Esophagus muscularis mucosa (tissue), 4 donors: ENCODE measurements at regions not wholly inside any gene's neighbourhood (a gene's known extent, or its start where the extent isn't known, plus 50 kb on each side); places are given as distances from the start of the nearest gene placed in this dataset.

ENCODE experiments used
- DNase-seq: peaks from one replicate; pipeline ENCODE4 v3.0.0-alpha.2; 2017; ENCODE audit errors: extremely low spot score
- H3K27ac ChIP-seq, 4 donors: fragments of 200-600 bp; sonication (generic); replicated peaks in 1 of 4; 1 replicate in 3 of 4; 2 replicates in 1 of 4; pipeline ENCODE4 v1.5.1; 2016 to 2019; ENCODE audit warnings: mild to moderate bottlenecking in 1 of 4
- H3K27me3 ChIP-seq, 4 donors: fragments of 200-600 bp; sonication (generic); one replicate each; pipeline versions ENCODE4 v1.5.1 to v1.6.0; 2016 to 2019
- H3K36me3 ChIP-seq, 4 donors: fragments of 200-600 bp; sonication (generic); one replicate each; pipeline ENCODE4 v1.5.1; 2016 to 2019
- H3K4me1 ChIP-seq, 4 donors: fragments of 200-600 bp; sonication (generic); one replicate each; pipeline ENCODE4 v1.5.1; 2016 to 2019
- H3K4me3 ChIP-seq, 4 donors: fragments of 200-600 bp; sonication (generic); 1 replicate in 2 of 4; 2 replicates in 2 of 4; pipeline ENCODE4 v1.5.1; 2016 to 2019; ENCODE audit warnings: mild to moderate bottlenecking in 4 of 4, moderate library complexity in 1 of 4
- H3K9me3 ChIP-seq, 4 donors: fragments of 200-600 bp; sonication (generic); 1 replicate in 3 of 4; 2 replicates in 1 of 4; pipeline ENCODE4 v1.5.1; 2016 to 2019
- EP300 ChIP-seq: sonication (generic); formaldehyde crosslinking; IDR thresholded peaks from one replicate; pipeline ENCODE4 v1.6.1; 2017; ENCODE audit warnings: antibody characterized with exemption
- POLR2A ChIP-seq: fragments of 450-650 bp; IDR thresholded peaks from one replicate; pipeline ENCODE4 v1.6.1; 2017; ENCODE audit warnings: antibody characterized with exemption, moderate library complexity, mild to moderate bottlenecking, low read depth
- POLR2AphosphoS5 ChIP-seq, 2 donors: sonication (generic); formaldehyde crosslinking; IDR thresholded peaks; one replicate each; pipeline ENCODE4 v1.6.1; 2017; ENCODE audit warnings: antibody characterized with exemption in 2 of 2
- WGBS: methylation state at CpG from one replicate; pipeline ENCODE4 v1.1.5; 2018; 5-methylcytosine and 5-hydroxymethylcytosine counted together
- intact Hi-C: fragments of 100-400 bp; cut with DNase I; formaldehyde crosslinking; loops from one replicate; pipeline ENCODE4 v1.15.1; 2023
- TF ChIP-seq, protein P1 (sequence below), 3 experiments: fragments of 200-600 bp in 2 of 3; fragments of 450-650 bp in 1 of 3; sonication (generic) in 2 of 3; IDR thresholded peaks; one replicate each; pipeline ENCODE4 v1.5.1; 2017 to 2019; ENCODE audit warnings: antibody characterized with exemption in 3 of 3, mild to moderate bottlenecking in 2 of 3, moderate library complexity in 1 of 3

DNA sequence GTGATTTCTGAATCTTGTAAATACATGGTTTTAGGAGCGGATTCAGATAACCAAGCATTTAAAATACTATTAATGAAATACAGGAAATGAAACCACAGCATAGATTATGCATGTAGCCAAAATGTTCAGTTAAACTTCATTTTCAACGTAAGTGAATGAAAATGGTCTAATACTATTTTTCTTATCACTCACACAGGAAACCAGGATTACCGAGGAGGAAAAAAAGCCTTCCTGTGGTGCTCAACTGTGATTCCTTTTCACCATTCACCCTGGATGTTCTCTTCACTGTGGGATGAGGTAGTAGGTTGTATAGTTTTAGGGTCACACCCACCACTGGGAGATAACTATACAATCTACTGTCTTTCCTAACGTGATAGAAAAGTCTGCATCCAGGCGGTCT lies 83.4 kb upstream of the ZNF169 start:
- H3K27ac ChIP-seq: peak overlapping the region in 2 of 4 donors; percentile 31 to 100
- TF ChIP-seq, protein P1, sequence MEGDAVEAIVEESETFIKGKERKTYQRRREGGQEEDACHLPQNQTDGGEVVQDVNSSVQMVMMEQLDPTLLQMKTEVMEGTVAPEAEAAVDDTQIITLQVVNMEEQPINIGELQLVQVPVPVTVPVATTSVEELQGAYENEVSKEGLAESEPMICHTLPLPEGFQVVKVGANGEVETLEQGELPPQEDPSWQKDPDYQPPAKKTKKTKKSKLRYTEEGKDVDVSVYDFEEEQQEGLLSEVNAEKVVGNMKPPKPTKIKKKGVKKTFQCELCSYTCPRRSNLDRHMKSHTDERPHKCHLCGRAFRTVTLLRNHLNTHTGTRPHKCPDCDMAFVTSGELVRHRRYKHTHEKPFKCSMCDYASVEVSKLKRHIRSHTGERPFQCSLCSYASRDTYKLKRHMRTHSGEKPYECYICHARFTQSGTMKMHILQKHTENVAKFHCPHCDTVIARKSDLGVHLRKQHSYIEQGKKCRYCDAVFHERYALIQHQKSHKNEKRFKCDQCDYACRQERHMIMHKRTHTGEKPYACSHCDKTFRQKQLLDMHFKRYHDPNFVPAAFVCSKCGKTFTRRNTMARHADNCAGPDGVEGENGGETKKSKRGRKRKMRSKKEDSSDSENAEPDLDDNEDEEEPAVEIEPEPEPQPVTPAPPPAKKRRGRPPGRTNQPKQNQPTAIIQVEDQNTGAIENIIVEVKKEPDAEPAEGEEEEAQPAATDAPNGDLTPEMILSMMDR (IDR thresholded peaks at IDR 0.05): no peak
- TF ChIP-seq EP300 (no peak), POLR2A (no peak), POLR2AphosphoS5 (IDR thresholded peaks at IDR 0.05) (no peak)
- H3K4me3 ChIP-seq: no peak overlapping the region
- peaks cover 83 to 100% (median 100%) of the 10 kb centered on the region in 4 donors for H3K4me1 ChIP-seq
- WGBS: 54% methylated on average over 5 of the region's 5 CpGs
- no peaks in the 10 kb centered on the region for H3K9me3 ChIP-seq
- no peak for DNase-seq
- peaks cover 8 to 64% (median 23%) of the 10 kb centered on the region in 4 donors for H3K36me3 ChIP-seq
- intact Hi-C loops: no loop called here
- H3K27me3 ChIP-seq: no peaks in the 10 kb centered on the region

DNA sequence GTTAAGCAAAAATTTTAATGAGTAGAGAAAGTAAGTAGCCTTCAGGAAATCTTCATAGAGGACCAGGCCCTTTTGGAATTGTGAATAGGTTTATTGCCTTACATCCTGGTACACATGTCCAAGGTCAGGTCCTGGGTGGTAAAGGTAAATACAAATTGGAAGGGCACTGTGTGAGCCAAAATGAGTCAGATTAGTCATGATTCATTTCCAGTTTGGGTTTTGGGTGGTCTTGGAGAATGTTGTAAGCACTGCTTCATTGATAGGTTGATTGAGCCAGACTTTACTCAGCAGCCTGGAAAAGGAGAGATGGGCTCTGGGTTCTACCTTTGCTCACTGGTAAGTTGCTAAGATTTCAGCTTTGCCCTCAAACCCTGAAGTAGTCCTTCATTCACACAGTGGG lies 82.5 kb upstream of the ZNF169 start:
- Histone ChIP-seq H3K36me3 (peaks cover 8 to 61% (median 23%) of the 10 kb centered on the region in 4 donors), H3K27me3 (no peaks in the 10 kb centered on the region), H3K4me1 (peaks cover 77 to 100% (median 100%) of the 10 kb centered on the region in 4 donors), H3K9me3 (no peaks in the 10 kb centered on the region), H3K27ac (peak overlapping the region in 1 of 4 donors; percentile 28), H3K4me3 (no peak overlapping the region)
- DNase-seq: no peak
- intact Hi-C loops: no loop called here
- no peak for TF ChIP-seq EP300
- TF ChIP-seq POLR2AphosphoS5 (IDR thresholded peaks at IDR 0.05): peak in 1 of 2 donors; percentile 12

- TF ChIP-seq POLR2AphosphoS5 (IDR thresholded peaks at IDR 0.05) (no peak), POLR2A (no peak), EP300 (no peak)
- TF ChIP-seq, protein P1 (IDR thresholded peaks at IDR 0.05): no peak
- 85% methylated on average over 2 of the region's 2 CpGs for WGBS
- H3K27ac ChIP-seq: no peak overlapping the region
- DNase-seq: no peak
- H3K4me1 ChIP-seq: peaks cover 64 to 93% (median 85%) of the 10 kb centered on the region in 4 donors
- intact Hi-C loops: no loop called here
- no peaks in the 10 kb centered on the region for H3K9me3 ChIP-seq
- H3K36me3 ChIP-seq: peaks cover 14 to 57% (median 27%) of the 10 kb centered on the region in 4 donors
- no peaks in the 10 kb centered on the region for H3K27me3 ChIP-seq
- no peak overlapping the region for H3K4me3 ChIP-seq
These were observed 80.2 kb upstream of the ZNF169 start for GRCh38 chr9:94178927-94179326.

DNA sequence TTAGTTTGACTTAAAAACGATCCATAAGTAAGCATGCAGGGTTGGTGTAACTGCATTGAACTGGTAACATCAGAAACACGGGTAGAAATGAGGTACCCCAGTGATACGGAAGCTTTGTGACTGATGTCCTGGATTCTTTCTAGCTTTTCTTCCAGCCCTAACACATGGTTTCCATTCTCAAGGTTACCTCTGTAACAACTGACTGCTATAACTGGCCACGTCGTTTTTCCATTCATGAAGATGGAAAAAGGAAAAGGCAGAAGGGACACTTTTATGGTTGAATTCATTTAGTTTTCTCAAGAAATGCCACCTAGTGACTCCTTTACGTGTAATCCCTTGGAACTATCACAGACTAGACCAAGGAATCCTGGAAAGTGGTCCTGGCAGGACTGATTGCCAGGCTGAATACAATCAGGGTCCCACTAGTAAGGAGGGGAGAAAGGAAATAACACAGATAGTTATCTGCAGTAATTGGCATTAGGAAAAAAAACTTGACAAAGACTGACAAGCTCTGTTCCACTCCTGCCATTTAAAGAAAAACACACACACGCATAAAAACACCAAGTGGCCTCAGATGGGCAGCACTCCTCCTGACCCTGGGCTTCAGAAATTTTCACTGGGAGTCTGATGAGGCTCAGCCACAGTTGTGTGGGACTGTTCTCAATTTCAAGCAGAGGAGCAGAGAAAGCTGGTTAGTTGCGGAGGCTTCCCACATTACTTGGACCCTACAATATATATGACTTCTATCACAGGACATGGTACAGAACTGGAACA lies 77.5 kb upstream of the ZNF169 start:
- DNase-seq: no peak
- Histone ChIP-seq H3K27me3 (no peaks in the 10 kb centered on the region), H3K27ac (peak overlapping the region in 3 of 4 donors; percentile 3 to 25 (median 16)), H3K4me1 (peaks cover 37 to 67% (median 58%) of the 10 kb centered on the region in 4 donors), H3K9me3 (no peaks in the 10 kb centered on the region), H3K4me3 (no peak overlapping the region), H3K36me3 (peaks cover 7 to 43% (median 27%) of the 10 kb centered on the region in 4 donors)
- TF ChIP-seq EP300 (no peak), POLR2AphosphoS5 (IDR thresholded peaks at IDR 0.05) (peak in 1 of 2 donors; percentile 8)
- TF ChIP-seq, protein P1 (IDR thresholded peaks at IDR 0.05): no peak
- intact Hi-C loops: no loop called here
- WGBS: 58% methylated on average over 8 of the region's 8 CpGs

GRCh38 chr9:94182532-94182931 lies 76.6 kb upstream of the ZNF169 start:
- intact Hi-C loops: no loop called here
- WGBS: 84% methylated on average over 3 of the region's 3 CpGs
- Histone ChIP-seq H3K27ac (peak overlapping the region in 1 of 4 donors; percentile 16), H3K4me1 (peaks cover 30 to 57% (median 49%) of the 10 kb centered on the region in 4 donors), H3K9me3 (no peaks in the 10 kb centered on the region), H3K36me3 (peaks cover 0 to 33% (median 19%) of the 10 kb centered on the region in 4 donors), H3K4me3 (no peak overlapping the region), H3K27me3 (no peaks in the 10 kb centered on the region)
- TF ChIP-seq POLR2AphosphoS5 (IDR thresholded peaks at IDR 0.05): peak in 1 of 2 donors; percentile 34
- no peak for TF ChIP-seq EP300
- no peak for DNase-seq
